Transverse colon (tissue), 3 donors: ENCODE measurements at regions not wholly inside any gene's neighbourhood (a gene's known extent, or its start where the extent isn't known, plus 50 kb on each side); places are given as distances from the start of the nearest gene placed in this dataset.

Experiments
- CTCF ChIP-seq, 5 experiments: fragments of 200-600 bp in 3 of 5; fragments of 450-650 bp in 2 of 5; sonication (generic) in 3 of 5; IDR thresholded peaks; 1 replicate in 2 of 5; 2 replicates in 3 of 5; pipeline ENCODE4 v1.5.1; 2016 to 2017; ENCODE audit warnings: antibody characterized with exemption in 5 of 5, inconsistent platforms in 3 of 5, mild to moderate bottlenecking in 2 of 5, moderate library complexity in 1 of 5
- EP300 ChIP-seq: sonication (generic); formaldehyde crosslinking; IDR thresholded peaks from one replicate; pipeline ENCODE4 v1.6.1; 2017; ENCODE audit warnings: antibody characterized with exemption, low read depth
- POLR2A ChIP-seq: fragments of 450-650 bp; IDR thresholded peaks from one replicate; pipeline ENCODE4 v1.6.1; 2016; ENCODE audit warnings: antibody characterized with exemption, mild to moderate bottlenecking, moderate library complexity

GRCh38 chr12:93107514-93108312, 178.6 kb upstream of the EEA1 start:
- TF ChIP-seq CTCF (IDR thresholded peaks at IDR 0.05) (no peak), EP300 (no peak), POLR2A (no peak)
